AML-193 (cell line): ENCODE measurements at regions not wholly inside any gene's neighbourhood (a gene's known extent, or its start where the extent isn't known, plus 50 kb on each side); places are given as distances from the start of the nearest gene placed in this dataset.
"Not testable (repeated sequence)": the region's sequence is repeated elsewhere in the genome, so short reads cannot be mapped to it uniquely, and the experiment has no call there.

ENCODE experiments used
- DNase-seq, 2 experiments: peaks; one replicate each; lab custom pipeline; 2025; lab: John Stamatoyannopoulos, UW

GRCh38 chr9:78438211-78438610 lies 141.3 kb downstream of the PSAT1 start:
- DNase-seq: no peak

- no peak for DNase-seq
These were observed 141.9 kb downstream of the PSAT1 start for GRCh38 chr9:78438780-78439179.

GRCh38 chr9:78439190-78439865 lies 142.4 kb downstream of the PSAT1 start:
- DNase-seq: peak; percentile 37 to 60

DNA sequence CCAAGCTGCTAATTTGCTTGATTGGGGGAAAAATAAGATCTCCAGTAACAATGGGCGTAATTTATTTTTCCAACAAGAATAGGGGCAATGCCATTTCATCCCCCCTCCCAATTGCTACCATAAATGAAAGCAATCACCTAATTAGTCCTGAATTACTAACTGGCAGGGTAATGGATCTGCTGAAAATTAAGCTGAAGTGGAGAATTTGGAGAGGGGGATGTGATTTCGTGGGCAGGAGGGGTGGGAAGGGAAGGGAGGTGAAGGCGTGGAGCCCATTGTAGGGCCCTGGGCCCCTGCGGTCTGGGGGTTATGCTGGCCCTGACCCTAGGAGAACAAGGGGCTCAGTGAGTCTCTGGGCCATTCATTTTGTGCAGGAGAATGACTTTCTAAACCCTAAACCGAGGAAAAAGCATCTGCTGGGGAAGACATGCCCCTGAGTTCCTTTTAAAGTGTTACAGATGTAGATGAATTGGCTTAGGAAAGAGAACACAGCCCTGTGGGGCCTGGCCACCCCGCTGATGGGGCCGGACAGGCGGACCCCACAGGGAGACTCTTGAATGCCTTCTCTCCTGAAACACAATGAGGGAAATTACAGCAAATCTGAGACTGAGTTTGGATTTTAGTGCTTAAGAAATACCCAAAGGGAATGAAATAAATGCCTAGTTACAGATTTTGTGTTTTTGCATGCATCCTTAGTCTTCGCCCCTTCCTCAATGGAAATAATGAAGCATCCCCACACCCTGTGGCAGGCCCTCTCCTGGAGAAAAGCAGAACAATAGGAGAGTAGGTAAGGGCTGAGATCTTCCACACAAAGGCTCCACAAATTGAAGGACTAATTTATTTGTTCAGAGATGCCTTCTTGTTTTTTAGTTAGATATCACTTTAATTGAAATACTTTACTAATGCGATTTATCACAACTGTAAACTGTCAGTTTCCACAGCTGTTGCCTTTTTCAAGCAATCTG lies 143.2 kb downstream of the PSAT1 start:
- DNase-seq: no peak

DNA sequence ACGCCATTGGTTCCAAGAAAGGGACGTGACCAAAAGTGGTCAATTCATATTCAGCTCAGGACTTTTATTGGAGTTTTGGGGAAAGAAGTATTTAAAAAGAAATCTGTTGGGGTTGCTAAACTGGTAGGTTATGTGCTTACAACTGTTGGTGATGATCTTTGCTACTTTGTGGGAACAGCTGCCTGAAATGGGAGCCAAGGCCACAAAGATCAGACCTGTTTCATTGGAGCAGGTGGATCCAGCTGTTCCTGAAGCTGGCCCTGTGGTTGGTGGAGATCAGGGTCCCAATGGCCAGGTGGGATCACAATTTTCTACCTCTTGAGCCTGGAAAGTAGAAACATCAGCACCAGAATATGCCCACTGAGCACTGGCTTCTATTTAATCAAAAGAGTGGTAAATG lies 144.5 kb downstream of the PSAT1 start:
- no peak for DNase-seq

GRCh38 chr9:78441822-78442431 lies 145.0 kb downstream of the PSAT1 start:
- no peak for DNase-seq

- not testable (repeated sequence) for DNase-seq
These were observed 145.7 kb downstream of the PSAT1 start for GRCh38 chr9:78442577-78442976.

- DNase-seq: no peak
These were observed 147.0 kb downstream of the PSAT1 start for GRCh38 chr9:78443946-78444345.

DNA sequence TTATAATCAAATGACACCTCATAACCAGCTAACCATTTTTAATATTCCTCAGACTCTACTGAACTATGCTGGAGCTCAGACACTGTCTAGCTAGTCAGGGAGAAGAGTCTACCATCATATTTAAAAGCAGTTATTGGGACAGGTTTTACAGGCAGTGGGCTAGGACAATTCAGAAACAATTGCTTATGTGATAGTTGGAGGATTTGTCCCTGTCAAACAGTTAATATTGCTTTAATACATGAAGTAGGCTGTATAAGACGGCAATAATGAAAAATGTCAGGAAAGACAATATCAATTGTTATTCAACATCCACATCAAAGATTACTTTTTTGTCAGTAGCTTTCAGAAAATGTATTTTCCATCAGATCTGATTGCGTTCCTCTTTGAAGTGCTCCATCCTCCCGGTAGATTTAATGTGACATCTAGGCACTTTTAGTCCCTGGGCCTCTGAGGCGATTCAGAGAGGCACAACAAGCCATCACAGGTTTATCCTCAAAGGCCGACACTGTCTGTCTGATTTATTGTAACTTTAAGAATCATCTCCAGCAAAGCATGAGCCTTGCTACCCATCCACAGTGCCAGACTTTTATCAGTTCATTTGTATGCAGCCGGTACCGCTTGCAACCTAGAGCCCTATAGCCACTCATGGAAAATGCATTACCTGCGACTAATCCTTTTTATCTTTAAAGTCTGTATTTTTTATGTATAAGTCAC lies 152.2 kb downstream of the PSAT1 start:
- no peak for DNase-seq

DNA sequence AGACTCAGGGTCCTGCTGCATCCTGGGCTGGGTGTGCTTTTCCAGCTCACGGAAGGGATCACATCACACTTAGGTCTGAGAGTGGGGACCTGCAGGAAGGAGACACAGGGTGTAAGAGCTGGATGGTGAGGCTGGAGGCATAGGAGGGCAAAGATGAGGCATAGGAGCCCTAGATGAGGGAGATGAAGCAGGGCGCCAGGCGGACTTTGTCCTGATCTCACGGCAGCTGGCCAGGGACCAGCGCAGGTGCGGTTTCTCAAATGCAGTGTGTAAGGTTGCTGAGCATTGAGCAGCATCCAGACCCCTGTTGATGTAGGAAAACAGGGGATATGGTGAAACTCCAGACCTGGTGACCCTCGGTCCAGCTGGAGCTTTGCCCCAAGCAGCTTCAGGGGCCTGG lies 156.5 kb downstream of the PSAT1 start:
- DNase-seq: no peak

- no peak for DNase-seq
These were observed 165.7 kb downstream of the PSAT1 start for GRCh38 chr9:78462611-78463010.

DNA sequence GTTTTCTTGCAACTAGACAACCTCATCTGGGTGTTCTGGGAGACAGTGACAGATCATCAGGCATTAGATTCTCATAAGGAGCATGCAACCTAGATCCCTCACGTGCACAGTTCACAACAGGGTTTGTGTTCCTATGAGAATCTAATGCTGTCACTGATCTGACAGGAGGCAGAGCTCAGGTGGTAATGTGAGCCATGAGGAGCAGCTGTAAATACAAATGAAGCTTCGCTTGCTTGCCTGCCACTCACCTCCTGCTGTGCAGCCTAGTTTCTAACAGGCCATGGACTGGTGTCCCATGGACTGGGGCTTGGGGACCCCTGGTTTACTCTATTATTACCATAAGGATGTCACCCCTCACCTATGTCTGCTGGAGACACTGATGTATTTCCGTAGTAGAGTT lies 166.8 kb downstream of the PSAT1 start:
- no peak for DNase-seq

DNA sequence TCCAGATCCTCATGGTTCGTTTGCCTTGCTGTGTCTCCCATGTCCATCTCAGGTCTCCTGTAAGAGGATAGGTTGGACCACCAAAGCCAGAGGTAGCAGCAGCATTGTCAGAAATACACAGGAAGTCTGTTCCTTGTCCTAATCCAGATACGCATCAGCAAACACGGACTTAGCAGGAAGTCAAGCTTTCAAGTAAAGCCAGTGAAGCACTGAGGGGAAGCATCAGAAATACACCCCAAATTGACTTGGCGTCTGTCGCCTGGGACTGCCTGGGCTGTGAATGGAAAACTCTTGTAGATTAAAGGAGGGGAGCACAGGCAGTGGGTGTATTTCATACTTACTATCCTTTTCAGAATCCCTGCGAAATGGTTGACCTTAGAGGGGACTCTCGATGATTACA lies 171.3 kb downstream of the PSAT1 start:
- DNase-seq: no peak

DNA sequence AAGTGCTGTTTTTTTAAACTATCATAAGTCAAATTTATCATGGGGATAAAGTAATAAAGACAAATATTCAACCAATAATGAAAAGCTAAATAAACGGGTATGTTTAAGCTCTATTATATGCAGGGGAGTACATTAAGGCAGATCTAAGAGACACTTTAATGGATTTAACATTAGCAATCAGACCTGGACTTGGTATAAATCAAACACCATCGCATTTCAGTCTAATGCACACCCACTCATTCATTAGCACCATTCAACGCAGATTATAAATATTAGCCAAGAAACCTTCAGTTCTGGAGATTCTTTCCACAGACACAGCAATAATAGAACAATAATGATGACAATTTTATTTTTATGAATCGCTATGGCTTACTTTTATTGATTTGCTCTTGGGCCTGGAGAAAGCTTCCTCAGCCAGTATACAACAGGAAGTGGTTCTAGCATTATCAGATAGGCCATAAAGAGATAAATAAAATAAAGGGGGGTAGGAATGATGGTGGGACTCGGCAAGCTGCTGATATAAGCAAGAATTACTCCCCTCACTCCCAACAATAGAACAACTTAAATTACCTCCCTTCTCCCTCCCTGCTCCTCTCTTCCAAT lies 172.2 kb downstream of the PSAT1 start:
- no peak for DNase-seq

DNA sequence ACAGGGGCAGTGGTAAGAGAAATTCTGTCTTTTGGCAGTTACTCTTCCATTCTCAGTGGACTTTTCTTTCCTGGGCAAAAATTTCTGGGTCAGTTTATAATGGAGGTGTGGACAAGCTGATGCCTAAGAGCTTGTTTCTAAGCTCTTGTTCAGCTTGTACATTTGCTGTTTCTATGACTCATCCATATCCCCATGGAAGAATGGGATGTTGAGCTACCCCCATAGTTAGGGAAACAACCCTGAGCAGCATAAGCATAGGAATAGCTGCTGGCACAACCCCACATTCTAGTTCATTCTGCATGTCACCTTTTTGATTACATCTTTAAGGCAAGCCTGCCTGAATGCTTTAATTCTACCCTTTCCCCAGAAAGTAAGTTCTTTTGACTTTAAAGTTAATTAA lies 173.3 kb downstream of the PSAT1 start:
- DNase-seq: no peak

- no peak for DNase-seq
These were observed 173.8 kb downstream of the PSAT1 start for GRCh38 chr9:78470741-78471140.

GRCh38 chr9:78472111-78472510 lies 175.2 kb downstream of the PSAT1 start:
- no peak for DNase-seq

DNA sequence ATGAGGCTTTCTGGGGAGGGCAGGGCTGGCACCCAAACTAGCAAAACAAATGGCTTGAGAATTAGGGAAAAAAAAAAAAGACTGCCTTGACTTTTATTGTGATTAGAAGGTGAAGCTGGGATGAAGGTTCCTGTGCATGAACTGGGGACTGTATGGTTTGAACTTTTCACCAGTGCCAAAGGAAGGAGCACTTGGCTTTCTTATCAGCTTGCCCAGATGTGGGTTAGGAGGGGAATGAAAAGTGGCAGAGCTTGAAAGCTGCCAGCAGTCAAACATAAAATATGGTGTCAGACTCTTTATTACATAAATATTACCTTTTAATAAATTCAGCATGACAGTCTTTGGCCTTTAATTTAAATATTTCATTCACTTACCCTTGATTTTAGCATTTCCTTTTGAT lies 182.5 kb downstream of the PSAT1 start:
- DNase-seq: no peak

- no peak for DNase-seq
These were observed 189.7 kb downstream of the PSAT1 start for GRCh38 chr9:78486661-78487060.

- no peak for DNase-seq
These were observed 193.3 kb downstream of the PSAT1 start for GRCh38 chr9:78490231-78490630.

DNA sequence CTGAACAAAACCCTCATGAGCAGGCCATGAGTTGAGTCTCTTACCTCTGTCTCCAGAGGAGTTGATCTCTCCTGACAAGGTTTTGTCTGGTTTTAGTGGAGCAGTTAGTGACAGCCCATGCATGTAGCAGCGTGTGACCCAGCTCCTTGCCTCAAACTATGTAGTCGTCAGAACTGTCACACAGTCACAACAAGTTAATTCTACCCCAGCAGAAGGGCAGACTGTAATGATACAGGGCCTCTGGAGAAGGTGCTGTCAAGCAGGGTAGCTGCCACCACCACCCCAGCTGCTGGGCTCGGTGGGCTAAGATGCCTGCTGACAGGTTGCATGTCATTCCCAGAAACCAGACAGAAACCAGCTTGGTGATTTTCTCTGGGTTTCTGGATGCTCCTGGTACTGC lies 194.5 kb downstream of the PSAT1 start:
- DNase-seq: no peak
